Activated CD8-positive, alpha-beta memory T cell treated with anti-CD3 and anti-CD28 coated beads for 36 hours (primary cell): ENCODE measurements at regions not wholly inside any gene's neighbourhood (a gene's known extent, or its start where the extent isn't known, plus 50 kb on each side); places are given as distances from the start of the nearest gene placed in this dataset.
"Not testable (repeated sequence)": the region's sequence is repeated elsewhere in the genome, so short reads cannot be mapped to it uniquely, and the experiment has no call there.

Source experiments
- CTCF ChIA-PET: fragments of 350-600 bp; sonication (Branson Sonifier 250); formaldehyde crosslinking; loops from one replicate; lab custom pipeline; 2021; ENCODE audit warnings: antibody characterized with exemption; lab: Charles Lee
- POLR2A ChIA-PET: fragments of 350-600 bp; sonication (Branson Sonifier 250); formaldehyde crosslinking; loops from one replicate; lab custom pipeline; 2021; ENCODE audit warnings: antibody characterized with exemption; lab: Charles Lee

- POLR2A ChIA-PET = no interaction called here
- CTCF ChIA-PET = no interaction called here
These were observed 102.0 kb downstream of the HNMT start for GRCh38 chr2:138066139-138066806.

- POLR2A ChIA-PET = no interaction called here
These were observed 102.6 kb downstream of the HNMT start for GRCh38 chr2:138066841-138067240.

GRCh38 chr2:138068669-138069068 lies 104.4 kb downstream of the HNMT start:
- CTCF ChIA-PET, POLR2A ChIA-PET: not testable (repeated sequence)

More at GRCh38 chr2:138066841-138067240, 102.6 kb downstream of the HNMT start:
- CTCF ChIA-PET = no interaction called here

GRCh38 chr2:138071042-138071719 lies 106.9 kb downstream of the HNMT start:
- CTCF ChIA-PET, POLR2A ChIA-PET: not testable (repeated sequence)

- ChIA-PET POLR2A (no interaction called here), CTCF (no interaction called here)
These were observed 107.7 kb downstream of the HNMT start for GRCh38 chr2:138071720-138072719.

GRCh38 chr2:138078153-138078552 lies 113.9 kb downstream of the HNMT start:
- CTCF ChIA-PET = no interaction called here
- POLR2A ChIA-PET = no interaction called here

- ChIA-PET CTCF (no interaction called here), POLR2A (no interaction called here)
These were observed 115.7 kb downstream of the HNMT start for GRCh38 chr2:138079976-138080375.

GRCh38 chr2:138081225-138082073 lies 117.2 kb downstream of the HNMT start:
- CTCF ChIA-PET = no interaction called here
- POLR2A ChIA-PET = no interaction called here

GRCh38 chr2:138084206-138084605 lies 119.9 kb downstream of the HNMT start:
- POLR2A ChIA-PET = no interaction called here
- CTCF ChIA-PET = interaction anchor here (0.6 kb wide), 1 partner anchor 720 kb away, joined by 7 read pairs; no protein-coding TSS in a partner anchor

- CTCF ChIA-PET, POLR2A ChIA-PET: not testable (repeated sequence)
These were observed 121.2 kb downstream of the HNMT start for GRCh38 chr2:138085441-138085840.

- POLR2A ChIA-PET = no interaction called here
- CTCF ChIA-PET = no interaction called here
These were observed 122.3 kb downstream of the HNMT start for GRCh38 chr2:138086576-138086975.

- CTCF ChIA-PET = interaction anchor here (0.6 kb wide), 1 partner anchor 1315 kb away, joined by 4 read pairs; no protein-coding TSS in a partner anchor
- POLR2A ChIA-PET = no interaction called here
These were observed 123.7 kb downstream of the HNMT start for GRCh38 chr2:138087751-138088593.

GRCh38 chr2:138090330-138090729 lies 126.1 kb downstream of the HNMT start:
- CTCF ChIA-PET = no interaction called here
- POLR2A ChIA-PET = no interaction called here

- ChIA-PET POLR2A (no interaction called here), CTCF (no interaction called here)
These were observed 129.2 kb downstream of the HNMT start for GRCh38 chr2:138093455-138093854.

GRCh38 chr2:138094031-138094430 lies 129.8 kb downstream of the HNMT start:
- CTCF ChIA-PET = no interaction called here
- POLR2A ChIA-PET = no interaction called here

- POLR2A ChIA-PET = no interaction called here
- CTCF ChIA-PET = no interaction called here
These were observed 131.1 kb downstream of the HNMT start for GRCh38 chr2:138095336-138095735.

- POLR2A ChIA-PET, CTCF ChIA-PET: not testable (repeated sequence)
These were observed 135.0 kb downstream of the HNMT start for GRCh38 chr2:138099288-138099687.

- ChIA-PET CTCF (no interaction called here), POLR2A (no interaction called here)
These were observed 137.4 kb downstream of the HNMT start for GRCh38 chr2:138101718-138102117.
